ENCODE measurements at regions not wholly inside any gene's neighbourhood (a gene's known extent, or its start where the extent isn't known, plus 50 kb on each side); places are given as distances from the start of the nearest gene placed in this dataset.
A peak's percentile ranks its signal among the peaks of the same experiment; 100 is the strongest.

GRCh38 chr6:11428895-11429294 is 108.7 kb upstream of the TMEM170B start (continued):
- no peak for TF ChIP-seq ZNF790 (CRISPR knock-in tag; IDR thresholded peaks at IDR 0.05; ENCODE audit: borderline replicate concordance)
- TF ChIP-seq FOSL2 (CRISPR knock-in tag; IDR thresholded peaks at IDR 0.05) = peak; percentile 26; the same call in 1 of the 2 replicates
- no peak for TF ChIP-seq MTA1 (CRISPR knock-in tag; IDR thresholded peaks at IDR 0.05; ENCODE audit: borderline replicate concordance)
- TF ChIP-seq SAP130 (CRISPR knock-in tag; IDR thresholded peaks at IDR 0.05; ENCODE audit: low read depth) = peak; percentile 46; the same call in 1 of the 2 replicates
- no peak for TF ChIP-seq ELF4 (CRISPR knock-in tag; IDR thresholded peaks at IDR 0.05; ENCODE audit: borderline replicate concordance)
- no peak for TF ChIP-seq NR2F1 (CRISPR knock-in tag; IDR thresholded peaks at IDR 0.05)
- TF ChIP-seq HOMEZ (CRISPR knock-in tag; IDR thresholded peaks at IDR 0.05; ENCODE audit: low read depth) = peak; percentile 77
- no peak for TF ChIP-seq TSC22D2 (CRISPR knock-in tag; IDR thresholded peaks at IDR 0.05; ENCODE audit: borderline replicate concordance)
- no peak for TF ChIP-seq REPIN1 (CRISPR knock-in tag; IDR thresholded peaks at IDR 0.05; ENCODE audit: borderline replicate concordance, low read depth)
- TF ChIP-seq MIXL1 (CRISPR knock-in tag; IDR thresholded peaks at IDR 0.05) = no peak
- TF ChIP-seq AKAP8 (CRISPR knock-in tag; IDR thresholded peaks at IDR 0.05) = no peak
- TF ChIP-seq ZMYM2 (CRISPR knock-in tag; IDR thresholded peaks at IDR 0.05) = no peak
- no peak for TF ChIP-seq NFKB2 (CRISPR knock-in tag; IDR thresholded peaks at IDR 0.05; ENCODE audit: borderline replicate concordance)
- TF ChIP-seq HMGXB4 (CRISPR knock-in tag; IDR thresholded peaks at IDR 0.05; ENCODE audit: borderline replicate concordance in 1 of 2, low read depth in 1 of 2) = 0 out of 4 replicates have a peak, but pooled peaks of 1 of the 2 experiments have one; percentile 24
- TF ChIP-seq KLF11 (CRISPR knock-in tag; IDR thresholded peaks at IDR 0.05) = no peak
- TF ChIP-seq ZNF335 (CRISPR knock-in tag; IDR thresholded peaks at IDR 0.05) = no peak
- no peak; the same call in 1 of the 2 replicates for TF ChIP-seq AHDC1 (CRISPR knock-in tag; IDR thresholded peaks at IDR 0.05; ENCODE audit: borderline replicate concordance)
- no peak for TF ChIP-seq ZNF576 (CRISPR knock-in tag; IDR thresholded peaks at IDR 0.05)
- peak; percentile 48; the same call in 1 of the 2 replicates for TF ChIP-seq CEBPB (IDR thresholded peaks at IDR 0.05; ENCODE audit: borderline replicate concordance, low read depth, low read length)
- no peak for TF ChIP-seq SIX4 (CRISPR knock-in tag; IDR thresholded peaks at IDR 0.05)
- TF ChIP-seq SCMH1 (CRISPR knock-in tag; IDR thresholded peaks at IDR 0.05; ENCODE audit: borderline replicate concordance) = no peak
- TF ChIP-seq ELF3 (CRISPR knock-in tag; IDR thresholded peaks at IDR 0.05) = peak; percentile 85
- TF ChIP-seq NFIB (CRISPR knock-in tag; IDR thresholded peaks at IDR 0.05; ENCODE audit: borderline replicate concordance) = no peak

All from HepG2 (cell line).